ENCODE measurements at regions not wholly inside any gene's neighbourhood (a gene's known extent, or its start where the extent isn't known, plus 50 kb on each side); places are given as distances from the start of the nearest gene placed in this dataset.

GRCh38 chr7:41476460-41476803, 226.5 kb downstream of the INHBA start:
- Histone ChIP-seq H3K27ac (no peak overlapping the region), H3K4me1 (ENCODE audit: insufficient read depth) (peaks cover 10% of the 10 kb centered on the region), H3K27me3 (no peaks in the 10 kb centered on the region), H3K9me3 (no peaks in the 10 kb centered on the region), H3K36me3 (no peaks in the 10 kb centered on the region), H3K4me3 (no peak overlapping the region)
- no peak for TF ChIP-seq CTCF (IDR thresholded peaks at IDR 0.05)
- no peak for TF ChIP-seq EP300 (IDR thresholded peaks at IDR 0.05)
- TF ChIP-seq POLR2A (IDR thresholded peaks at IDR 0.05), result no peak
- 52 to 66% (median 62%) methylated on average over 1 of the region's 1 CpG for WGBS, 3 donors
- no peak for DNase-seq
- intact Hi-C loops (cut with DNase I), result no loop called here

- H3K27ac ChIP-seq, result no peak overlapping the region
- H3K36me3 ChIP-seq, result no peaks in the 10 kb centered on the region
- TF ChIP-seq POLR2A (IDR thresholded peaks at IDR 0.05), result no peak
- no peak for TF ChIP-seq EP300 (IDR thresholded peaks at IDR 0.05)
- TF ChIP-seq CTCF (IDR thresholded peaks at IDR 0.05), result no peak
- peaks cover 12% of the 10 kb centered on the region for H3K4me1 ChIP-seq (ENCODE audit: insufficient read depth)
- no peaks in the 10 kb centered on the region for H3K9me3 ChIP-seq
- WGBS, 3 donors, result 28 to 57% (median 56%) methylated on average over 2 of the region's 2 CpGs
- no peaks in the 10 kb centered on the region for H3K27me3 ChIP-seq
- DNase-seq, result no peak
- intact Hi-C loops (cut with DNase I), result no loop called here
- no peak overlapping the region for H3K4me3 ChIP-seq
Measured at GRCh38 chr7:41475801-41476459, 227.0 kb downstream of the INHBA start.

GRCh38 chr7:41472427-41473125, 230.3 kb downstream of the INHBA start:
- no peaks in the 10 kb centered on the region for H3K9me3 ChIP-seq
- no peak overlapping the region for H3K27ac ChIP-seq
- H3K4me1 ChIP-seq (ENCODE audit: insufficient read depth), result peaks cover 5% of the 10 kb centered on the region
- no peak for DNase-seq
- intact Hi-C loops (cut with DNase I), result no loop called here
- WGBS, 3 donors, result 40 to 58% (median 40%) methylated on average over 4 of the region's 4 CpGs
- no peak for TF ChIP-seq EP300 (IDR thresholded peaks at IDR 0.05)
- no peak for TF ChIP-seq CTCF (IDR thresholded peaks at IDR 0.05)
- no peak for TF ChIP-seq POLR2A (IDR thresholded peaks at IDR 0.05)
- H3K27me3 ChIP-seq, result no peaks in the 10 kb centered on the region
- no peaks in the 10 kb centered on the region for H3K36me3 ChIP-seq
- H3K4me3 ChIP-seq, result no peak overlapping the region

- no peak for DNase-seq
- H3K4me1 ChIP-seq (ENCODE audit: insufficient read depth), result peaks cover 5% of the 10 kb centered on the region
- no peak overlapping the region for H3K27ac ChIP-seq
- H3K27me3 ChIP-seq, result no peaks in the 10 kb centered on the region
- no peak for TF ChIP-seq CTCF (IDR thresholded peaks at IDR 0.05)
- no peak for TF ChIP-seq EP300 (IDR thresholded peaks at IDR 0.05)
- no peak for TF ChIP-seq POLR2A (IDR thresholded peaks at IDR 0.05)
- intact Hi-C loops (cut with DNase I), result no loop called here
- H3K9me3 ChIP-seq, result no peaks in the 10 kb centered on the region
- H3K4me3 ChIP-seq, result no peak overlapping the region
- 93 to 95% (median 95%) methylated on average over 5 of the region's 5 CpGs for WGBS, 3 donors
- H3K36me3 ChIP-seq, result no peaks in the 10 kb centered on the region
Measured at GRCh38 chr7:41470081-41470480, 232.8 kb downstream of the INHBA start.
